DOHH2 (cell line): ENCODE measurements at regions not wholly inside any gene's neighbourhood (a gene's known extent, or its start where the extent isn't known, plus 50 kb on each side); places are given as distances from the start of the nearest gene placed in this dataset.

Experiments used
- EZH2phosphoT487 ChIP-seq: fragments of 200-600 bp; sonication (generic); IDR thresholded peaks from 2 replicates; pipeline ENCODE4 v1.6.1; 2017; ENCODE audit warnings: borderline replicate concordance, mild to moderate bottlenecking, antibody characterized with exemption, low read length, moderate library complexity, mixed read lengths
- TF ChIP-seq, protein P1 (sequence below): fragments of 200-600 bp; sonication (generic); IDR thresholded peaks from one replicate; pipeline ENCODE4 v1.5.1; 2014; ENCODE audit warnings: antibody characterized with exemption, mild to moderate bottlenecking, low read depth, low read length; ENCODE audit not compliant: poor library complexity, severe bottlenecking

DNA sequence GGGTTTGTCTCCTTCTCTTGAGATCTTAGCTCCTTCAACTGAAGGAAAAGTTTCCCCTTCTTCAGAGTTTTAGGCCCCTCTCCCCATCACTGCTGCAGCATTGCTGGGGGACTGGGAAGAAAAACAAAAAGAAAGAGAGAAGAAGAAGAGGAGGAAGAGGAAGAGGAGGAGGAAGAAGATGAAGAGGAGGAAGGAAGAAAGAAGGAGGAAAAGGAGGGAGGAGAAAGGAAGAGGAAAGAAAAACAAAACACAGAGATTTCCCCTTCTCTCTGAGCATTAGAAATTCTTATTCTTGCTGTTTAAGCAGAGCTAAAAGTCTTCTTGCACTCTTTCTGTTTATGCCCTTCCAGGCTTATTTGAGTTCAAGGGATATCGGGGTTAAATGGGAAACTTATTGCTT, 219.8 kb upstream of the AMIGO2 start:
- TF ChIP-seq, protein P1, sequence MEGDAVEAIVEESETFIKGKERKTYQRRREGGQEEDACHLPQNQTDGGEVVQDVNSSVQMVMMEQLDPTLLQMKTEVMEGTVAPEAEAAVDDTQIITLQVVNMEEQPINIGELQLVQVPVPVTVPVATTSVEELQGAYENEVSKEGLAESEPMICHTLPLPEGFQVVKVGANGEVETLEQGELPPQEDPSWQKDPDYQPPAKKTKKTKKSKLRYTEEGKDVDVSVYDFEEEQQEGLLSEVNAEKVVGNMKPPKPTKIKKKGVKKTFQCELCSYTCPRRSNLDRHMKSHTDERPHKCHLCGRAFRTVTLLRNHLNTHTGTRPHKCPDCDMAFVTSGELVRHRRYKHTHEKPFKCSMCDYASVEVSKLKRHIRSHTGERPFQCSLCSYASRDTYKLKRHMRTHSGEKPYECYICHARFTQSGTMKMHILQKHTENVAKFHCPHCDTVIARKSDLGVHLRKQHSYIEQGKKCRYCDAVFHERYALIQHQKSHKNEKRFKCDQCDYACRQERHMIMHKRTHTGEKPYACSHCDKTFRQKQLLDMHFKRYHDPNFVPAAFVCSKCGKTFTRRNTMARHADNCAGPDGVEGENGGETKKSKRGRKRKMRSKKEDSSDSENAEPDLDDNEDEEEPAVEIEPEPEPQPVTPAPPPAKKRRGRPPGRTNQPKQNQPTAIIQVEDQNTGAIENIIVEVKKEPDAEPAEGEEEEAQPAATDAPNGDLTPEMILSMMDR, result no peak
- TF ChIP-seq EZH2phosphoT487, result no peak
